ENCODE measurements at regions not wholly inside any gene's neighbourhood (a gene's known extent, or its start where the extent isn't known, plus 50 kb on each side); places are given as distances from the start of the nearest gene placed in this dataset.

- DNase-seq = no peak
Measured at GRCh38 chr6:170053966-170054661, 236.8 kb downstream of the DLL1 start.

- no peak for DNase-seq
Measured at GRCh38 chr6:170052991-170053821, 237.7 kb downstream of the DLL1 start.

- no peak for DNase-seq
Measured at GRCh38 chr6:170051229-170052172, 239.4 kb downstream of the DLL1 start.

- DNase-seq = no peak
Measured at GRCh38 chr6:170050591-170051041, 240.3 kb downstream of the DLL1 start.

GRCh38 chr6:170049641-170050561 lies 241.0 kb downstream of the DLL1 start:
- peak; percentile 89 for DNase-seq

- no peak for DNase-seq
Measured at GRCh38 chr6:170048615-170049256, 242.1 kb downstream of the DLL1 start.

- no peak for DNase-seq
Measured at GRCh38 chr6:170047823-170048222, 243.1 kb downstream of the DLL1 start.

GRCh38 chr6:170046791-170047626 lies 243.9 kb downstream of the DLL1 start:
- no peak for DNase-seq

GRCh38 chr6:170045981-170046667 lies 244.8 kb downstream of the DLL1 start:
- no peak for DNase-seq

- no peak for DNase-seq
Measured at GRCh38 chr6:170045563-170045960, 245.3 kb downstream of the DLL1 start.

- DNase-seq = no peak
Measured at GRCh38 chr6:170044836-170045562, 245.9 kb downstream of the DLL1 start.

- DNase-seq = no peak
Measured at GRCh38 chr6:170043881-170044790, 246.7 kb downstream of the DLL1 start.

- no peak for DNase-seq
Measured at GRCh38 chr6:170043150-170043819, 247.6 kb downstream of the DLL1 start.

- no peak for DNase-seq
Measured at GRCh38 chr6:170042596-170043118, 248.2 kb downstream of the DLL1 start.

GRCh38 chr6:170042123-170042522 lies 248.8 kb downstream of the DLL1 start:
- no peak for DNase-seq

GRCh38 chr6:170041526-170041925 lies 249.4 kb downstream of the DLL1 start:
- DNase-seq = no peak

GRCh38 chr6:170040906-170041305 lies 250.0 kb downstream of the DLL1 start:
- DNase-seq = no peak
